ENCODE measurements at regions not wholly inside any gene's neighbourhood (a gene's known extent, or its start where the extent isn't known, plus 50 kb on each side); places are given as distances from the start of the nearest gene placed in this dataset.

GRCh38 chr3:139868773-139869172, 66.2 kb upstream of the CLSTN2 start:
- TF ChIP-seq CTCF (IDR thresholded peaks at IDR 0.05) (no peak), POLR2A (IDR thresholded peaks at IDR 0.05) (no peak)
